HG03571 (cell line): ENCODE measurements at regions not wholly inside any gene's neighbourhood (a gene's known extent, or its start where the extent isn't known, plus 50 kb on each side); places are given as distances from the start of the nearest gene placed in this dataset.

Experiments
- ATAC-seq: cut with Tn5 transposase; IDR thresholded peaks from one replicate; pipeline ENCODE4 v1.9.1; 2021; ENCODE audit not compliant: unreplicated experiment

DNA sequence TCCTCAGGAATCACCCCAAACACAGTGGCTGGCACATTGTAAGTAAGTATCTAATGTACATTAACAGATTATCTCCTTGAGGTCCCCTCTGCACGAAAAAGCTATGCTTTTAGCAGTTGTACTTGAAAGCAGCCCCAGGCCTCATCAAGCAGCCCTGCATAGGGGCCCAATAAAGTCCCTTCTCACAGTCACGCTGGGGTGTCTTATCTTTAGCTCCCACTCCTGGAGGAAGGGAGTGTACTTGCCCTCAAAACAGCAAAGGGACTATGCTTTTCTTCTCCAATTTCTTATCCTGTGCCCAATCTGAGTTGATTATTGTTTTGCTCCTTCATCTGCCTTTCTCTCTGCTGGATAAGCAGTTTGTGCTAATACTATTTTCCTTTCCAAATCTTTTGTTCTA is 168.8 kb upstream of the PLXNA2 start:
- no peak for ATAC-seq

DNA sequence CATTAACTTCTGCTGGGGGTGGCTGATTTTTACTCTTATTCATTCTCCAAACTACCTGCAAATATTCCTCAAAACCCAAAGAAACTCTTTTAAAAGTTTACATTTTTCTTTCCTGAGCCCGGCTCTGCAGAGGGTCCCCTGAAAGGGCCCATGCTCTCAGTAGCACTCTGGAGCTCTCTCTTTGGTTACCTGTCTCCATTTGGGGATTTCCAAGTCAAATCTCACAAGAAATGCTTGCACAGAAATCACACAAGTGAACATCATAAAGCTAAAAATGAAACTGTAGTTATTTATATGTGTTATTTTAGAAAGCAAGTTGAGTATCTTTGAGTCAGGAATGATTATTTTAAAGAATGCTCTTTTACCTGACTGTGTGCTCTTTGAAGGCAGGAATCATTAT is 174.5 kb upstream of the PLXNA2 start:
- no peak for ATAC-seq

DNA sequence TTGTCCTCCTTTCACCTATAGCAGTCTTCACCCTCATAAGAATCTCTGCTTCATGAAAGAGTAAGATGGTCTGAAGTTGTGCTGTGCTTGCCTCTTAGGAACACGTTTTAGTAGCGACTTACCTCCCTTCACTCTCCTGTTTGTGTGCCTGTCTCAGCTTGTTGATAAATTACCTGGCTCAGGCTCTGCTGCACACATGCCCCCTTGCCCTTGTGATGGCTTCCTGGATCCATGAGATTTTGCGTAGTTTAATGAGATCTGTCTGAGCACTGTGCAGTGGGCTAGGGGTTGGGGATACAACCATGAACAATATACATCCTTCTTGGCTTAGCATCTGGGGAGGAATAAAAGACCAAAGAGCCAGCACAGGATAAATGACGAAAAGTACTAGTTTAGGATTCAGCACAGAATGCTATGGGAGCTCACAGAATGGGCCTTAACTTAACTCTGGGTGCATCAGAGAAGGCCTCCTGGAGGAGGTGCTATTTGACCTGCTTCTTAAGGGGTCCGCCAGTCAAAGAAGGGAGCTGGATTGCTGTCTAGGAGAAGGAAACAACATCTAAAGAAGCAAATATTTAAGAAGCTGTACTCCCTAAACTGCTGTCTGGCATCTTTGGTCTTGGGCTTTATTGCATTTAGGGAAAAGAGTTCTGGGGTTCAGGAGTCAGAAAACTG is 175.7 kb upstream of the PLXNA2 start:
- no peak for ATAC-seq

DNA sequence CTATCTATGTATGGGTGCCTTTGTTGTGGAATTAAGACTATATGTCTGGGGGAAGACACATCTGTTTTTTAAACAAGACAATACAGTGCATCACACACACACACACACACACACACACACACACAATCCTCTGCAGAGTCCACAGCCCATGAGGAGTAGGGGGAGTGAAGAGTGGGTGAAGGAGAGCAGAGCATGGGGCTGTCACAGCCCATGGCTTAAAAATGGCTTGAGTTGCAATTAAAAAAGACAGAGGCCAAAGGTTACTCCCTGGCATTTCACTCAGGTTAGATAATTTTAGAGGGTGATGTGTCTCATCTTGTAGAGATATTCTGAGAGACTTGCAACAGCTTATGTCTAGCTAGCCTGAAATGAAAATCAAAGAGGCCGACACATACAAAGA is 176.5 kb upstream of the PLXNA2 start:
- no peak for ATAC-seq

DNA sequence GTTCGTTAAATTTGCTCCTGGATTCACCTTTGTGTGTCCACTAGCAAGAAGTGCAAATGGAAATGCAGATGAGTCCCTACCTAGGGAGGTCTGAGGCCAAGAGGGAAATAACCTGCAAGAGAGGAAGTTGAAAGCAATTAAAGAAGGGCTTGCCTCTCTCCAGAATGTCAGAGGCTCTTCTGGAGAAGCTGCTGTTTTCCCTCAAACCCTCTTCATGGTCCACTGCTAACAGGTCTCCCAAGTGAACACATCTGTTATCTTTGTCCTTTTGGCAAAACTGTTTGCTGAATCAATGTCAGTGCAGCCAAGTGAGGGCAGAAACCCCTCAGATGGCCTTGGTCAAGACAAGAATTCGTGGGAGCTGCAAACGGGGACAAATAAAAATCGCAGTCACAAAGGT is 177.3 kb upstream of the PLXNA2 start:
- no peak for ATAC-seq

DNA sequence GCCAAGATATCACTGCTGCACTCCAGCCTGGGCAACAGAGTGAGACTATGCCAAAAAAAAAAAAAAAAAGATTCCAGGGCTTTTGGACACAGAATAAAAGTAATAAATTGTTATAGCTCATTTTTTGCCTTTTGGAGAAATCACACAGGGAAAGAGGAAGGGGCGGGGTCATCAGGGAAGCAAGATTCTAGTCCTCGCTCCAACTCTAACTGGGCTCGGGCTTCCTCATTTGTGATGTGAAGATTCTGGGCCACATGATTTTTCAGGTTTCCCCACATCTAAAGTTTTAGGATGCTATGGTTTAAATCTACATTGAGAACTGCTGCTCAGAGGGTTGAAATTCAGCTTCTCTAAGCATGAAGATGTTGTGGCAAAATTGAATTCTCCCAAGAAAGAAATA is 179.3 kb upstream of the PLXNA2 start:
- no peak for ATAC-seq

DNA sequence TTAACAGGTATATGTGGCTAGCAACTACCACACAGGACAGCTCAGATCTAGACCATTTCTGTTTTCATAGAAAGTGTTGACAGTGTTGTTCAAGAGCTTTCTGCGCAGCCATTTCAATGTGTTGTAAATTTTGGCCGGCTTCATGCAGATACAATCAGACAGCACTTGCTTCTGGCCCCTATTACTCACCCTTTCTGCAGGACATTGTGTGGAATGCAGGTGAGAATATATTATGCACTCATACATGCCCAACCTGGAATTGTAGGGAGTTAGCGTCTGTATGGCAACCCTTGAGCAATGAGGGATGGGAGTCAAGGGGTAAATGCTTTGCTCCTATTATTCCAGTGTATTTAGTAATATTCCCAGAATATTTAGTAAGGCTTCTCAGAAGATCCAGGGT is 180.9 kb upstream of the PLXNA2 start:
- ATAC-seq: no peak

DNA sequence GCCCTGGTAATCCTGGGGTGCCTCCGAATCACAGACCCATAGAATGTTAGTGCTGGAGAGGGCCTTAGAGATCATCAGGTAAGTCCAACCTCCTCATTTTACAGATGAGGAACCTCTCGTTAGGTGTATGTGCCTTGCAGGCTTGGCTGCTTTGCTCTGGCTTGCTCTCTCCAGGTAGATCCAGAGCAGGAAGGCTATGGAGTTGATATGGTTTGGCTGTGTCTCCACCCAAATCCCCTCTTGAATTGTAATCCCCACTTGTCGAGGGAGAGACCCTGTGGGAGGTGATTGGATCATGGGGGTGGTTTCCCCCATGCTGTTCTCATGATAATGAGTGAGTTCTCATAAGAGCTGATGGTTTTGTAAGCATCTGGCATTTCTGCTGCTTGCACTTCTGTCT is 186.0 kb upstream of the PLXNA2 start:
- ATAC-seq: no peak

GRCh38 chr1:208431721-208432120 is 187.5 kb upstream of the PLXNA2 start:
- no peak for ATAC-seq

DNA sequence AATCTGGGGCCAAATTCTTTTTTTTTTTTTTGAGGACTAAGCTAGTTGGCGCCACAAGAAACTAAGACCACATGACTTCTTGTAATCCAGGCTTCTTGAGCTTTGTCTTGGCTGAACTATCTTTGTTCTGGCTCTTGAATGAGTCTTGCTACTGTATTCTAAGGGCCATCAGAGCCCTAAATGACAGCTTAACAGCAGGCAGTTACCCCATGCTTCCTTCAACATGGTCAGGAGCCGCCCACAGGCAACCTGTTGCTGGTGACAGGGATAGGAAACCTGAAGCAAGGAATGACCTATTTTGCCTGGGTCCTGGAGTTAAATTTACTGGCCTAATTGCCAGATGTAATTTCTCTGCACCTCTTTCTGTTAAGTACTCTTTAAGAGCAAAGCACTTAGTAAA is 188.2 kb upstream of the PLXNA2 start:
- ATAC-seq: no peak

DNA sequence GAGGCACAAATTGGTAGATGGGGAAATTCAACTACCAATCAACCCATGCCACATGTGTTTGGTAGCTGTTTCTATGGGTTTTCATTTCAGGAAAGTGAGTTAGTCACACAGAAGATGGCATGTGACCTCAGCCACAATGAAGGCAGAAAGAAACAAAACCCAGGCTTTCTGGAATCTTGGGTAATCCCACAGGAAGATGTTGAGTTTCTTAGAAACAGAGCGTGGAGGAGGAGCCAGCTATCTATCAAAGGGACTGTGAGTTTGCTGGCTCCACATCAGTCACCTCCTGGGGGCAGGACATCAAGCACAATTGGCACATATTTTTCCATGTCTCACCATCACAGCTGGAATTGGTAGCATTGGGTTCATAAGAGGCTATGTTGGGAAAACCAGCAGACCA is 188.9 kb upstream of the PLXNA2 start:
- no peak for ATAC-seq

DNA sequence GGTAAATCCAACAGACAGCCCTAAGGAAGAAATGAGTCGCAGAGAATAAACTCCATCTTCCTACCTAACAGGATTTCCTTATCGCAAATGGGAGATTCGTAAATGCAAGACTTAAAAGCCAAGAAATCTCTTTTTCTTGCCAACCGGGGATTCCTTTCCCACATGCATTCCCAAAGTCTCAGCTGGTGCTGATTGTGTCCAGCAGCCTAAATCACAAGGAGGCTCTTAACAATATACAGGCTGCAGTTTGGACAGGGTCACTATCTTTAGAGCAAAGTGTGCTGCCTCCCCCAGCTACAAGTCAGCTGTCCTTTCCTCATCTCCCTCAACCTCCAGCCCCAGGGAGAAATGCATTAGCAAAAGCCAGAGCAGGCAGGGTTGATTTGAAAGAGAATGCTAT is 189.8 kb upstream of the PLXNA2 start:
- no peak for ATAC-seq

DNA sequence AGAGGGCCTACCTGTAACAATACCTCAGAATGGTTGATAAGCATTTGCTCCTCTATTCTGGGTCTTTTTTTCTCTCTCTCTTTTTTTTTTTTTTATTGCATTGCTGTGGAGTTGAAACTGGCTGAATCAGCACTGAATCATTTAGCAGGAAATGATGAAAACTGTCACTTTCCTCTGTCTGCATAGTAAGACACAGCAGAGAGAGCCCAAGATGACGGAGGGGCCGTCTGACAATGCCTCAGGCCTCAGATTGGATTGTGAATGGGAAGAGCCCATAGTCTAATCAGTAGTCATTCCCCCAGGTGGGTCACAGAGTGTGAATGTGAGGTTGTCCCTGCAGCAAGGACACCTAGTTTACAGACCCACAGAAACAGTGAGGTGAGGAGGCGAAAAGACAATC is 193.2 kb upstream of the PLXNA2 start:
- no peak for ATAC-seq

DNA sequence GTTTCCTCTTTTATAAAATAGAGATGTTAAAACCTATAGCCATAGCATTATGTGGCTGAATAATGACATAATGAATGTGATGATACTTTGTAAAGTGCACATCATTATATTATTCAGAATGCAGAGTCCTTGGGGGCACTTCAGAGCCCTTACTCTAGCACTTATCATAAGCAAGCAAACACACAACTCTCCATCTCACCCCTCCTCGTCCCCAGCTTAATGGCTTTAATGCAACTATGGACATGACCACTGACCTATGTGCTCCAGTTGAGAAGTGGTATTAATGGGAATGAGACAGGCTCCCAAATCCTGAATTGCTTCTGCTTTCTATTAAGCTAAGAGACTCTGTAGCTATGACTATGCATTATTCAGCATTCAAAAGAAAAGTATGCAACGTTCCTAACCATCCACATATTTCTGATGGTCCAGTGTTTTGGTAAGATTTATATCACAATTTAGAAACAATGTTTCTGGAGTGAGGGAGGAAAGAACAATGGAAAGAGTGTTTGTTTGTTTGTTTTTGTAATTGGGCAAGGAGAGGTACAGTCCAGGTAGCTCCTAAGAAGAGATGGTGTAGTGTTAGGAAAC is 194.0 kb upstream of the PLXNA2 start:
- no peak for ATAC-seq

DNA sequence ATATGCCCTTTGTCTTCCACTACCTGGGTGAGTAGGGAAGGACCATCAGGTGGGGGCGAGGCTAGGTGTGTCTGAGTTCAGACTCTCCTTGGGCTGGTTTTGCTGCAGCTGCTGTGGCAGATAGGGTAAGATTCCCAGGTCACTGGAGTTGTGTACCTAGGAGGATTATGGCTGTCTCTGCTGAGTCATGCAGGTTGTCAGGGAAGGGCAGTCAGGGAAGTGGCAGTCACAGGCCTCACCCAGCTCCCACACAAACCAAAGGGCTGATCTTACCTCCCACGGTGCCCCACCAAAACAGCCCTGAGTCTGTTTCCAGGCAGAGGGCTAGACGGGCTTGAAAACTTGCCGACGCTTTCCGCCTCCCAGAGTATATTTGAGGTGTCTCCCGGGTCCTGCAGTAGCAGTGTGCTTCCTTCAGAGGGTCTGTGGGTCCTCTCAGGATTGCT is 201.6 kb upstream of the PLXNA2 start:
- ATAC-seq: no peak

DNA sequence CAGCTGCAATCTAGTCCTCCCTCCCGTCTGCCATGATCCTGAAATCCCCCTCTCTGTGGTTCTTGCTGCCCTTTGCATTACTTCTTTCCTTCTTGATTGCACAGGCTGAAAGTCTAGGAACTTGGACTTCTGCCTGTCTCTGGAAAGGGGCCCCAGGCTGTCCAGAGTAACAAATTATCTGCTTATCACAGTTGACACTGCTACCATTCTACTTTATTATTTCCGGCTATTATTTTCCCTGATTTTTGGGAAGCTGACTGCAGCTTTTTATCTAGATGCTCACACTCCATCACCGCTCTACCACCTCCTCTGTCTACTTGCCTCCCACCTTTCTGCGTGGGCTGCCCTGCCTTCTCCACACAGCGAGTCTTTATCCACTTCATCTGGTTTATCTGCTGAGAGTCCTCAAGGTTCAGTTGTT is 202.1 kb upstream of the PLXNA2 start:
- no peak for ATAC-seq

- ATAC-seq: no peak
Observed at GRCh38 chr1:208448425-208448824, 204.2 kb upstream of the PLXNA2 start.

DNA sequence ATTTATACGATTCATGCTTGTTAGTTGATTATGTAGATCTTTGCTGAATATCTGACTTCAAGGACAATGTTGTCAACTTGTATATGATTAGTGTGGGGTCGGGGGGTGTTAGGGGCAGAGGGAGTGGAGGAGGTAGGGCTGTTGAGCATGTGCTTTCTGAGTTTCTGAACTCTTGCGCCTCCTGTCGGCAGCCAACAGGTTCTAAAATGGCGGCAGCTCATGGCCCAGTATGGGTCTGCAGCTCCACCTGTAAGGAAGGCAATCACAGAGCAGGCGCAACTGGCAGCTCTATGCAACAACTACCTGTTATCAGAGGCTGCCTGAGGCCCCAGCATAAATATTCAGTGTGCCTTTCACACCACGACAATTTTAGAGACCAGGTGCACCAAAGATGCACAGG is 205.8 kb upstream of the PLXNA2 start:
- no peak for ATAC-seq

GRCh38 chr1:208450958-208451357 is 206.8 kb upstream of the PLXNA2 start:
- no peak for ATAC-seq

GRCh38 chr1:208455821-208456220 is 211.6 kb upstream of the PLXNA2 start:
- ATAC-seq: no peak

GRCh38 chr1:208456487-208456886 is 212.3 kb upstream of the PLXNA2 start:
- ATAC-seq: no peak

GRCh38 chr1:208460823-208461222 is 216.6 kb upstream of the PLXNA2 start:
- no peak for ATAC-seq

- no peak for ATAC-seq
Observed at GRCh38 chr1:208461680-208462079, 217.5 kb upstream of the PLXNA2 start.
